ENCODE measurements at regions not wholly inside any gene's neighbourhood (a gene's known extent, or its start where the extent isn't known, plus 50 kb on each side); places are given as distances from the start of the nearest gene placed in this dataset.

DNA sequence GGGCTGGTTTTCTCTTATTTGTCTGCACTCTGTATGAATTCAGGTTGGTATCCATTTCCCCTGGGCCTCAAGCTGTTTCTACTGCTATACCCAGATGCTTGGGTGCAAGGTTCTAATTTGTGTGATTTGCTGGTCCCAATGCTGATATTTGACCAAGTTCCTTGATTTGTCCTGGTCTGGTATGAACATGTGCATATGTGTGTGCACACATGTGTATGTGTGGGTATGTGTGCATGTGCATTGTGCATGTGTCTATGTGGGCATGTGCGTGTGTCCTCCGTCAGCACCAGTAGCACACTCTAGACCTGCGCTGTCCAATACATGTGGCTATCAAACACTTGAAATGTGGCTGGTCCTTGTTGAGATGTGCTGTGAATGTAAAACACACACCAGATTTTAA is 102.4 kb upstream of the TSPAN2 start:
- peaks cover 22% of the 10 kb centered on the region for H3K27me3 Mint-ChIP-seq (ENCODE audit: unreplicated experiment)
- BruUV-seq (replicated peaks) = no TSS peak
- CTCF ChIA-PET = no interaction called here
- intact Hi-C loops (cut with micrococcal nuclease; ENCODE audit: unreplicated experiment) = no loop called here
- TF ChIP-seq, protein P1, sequence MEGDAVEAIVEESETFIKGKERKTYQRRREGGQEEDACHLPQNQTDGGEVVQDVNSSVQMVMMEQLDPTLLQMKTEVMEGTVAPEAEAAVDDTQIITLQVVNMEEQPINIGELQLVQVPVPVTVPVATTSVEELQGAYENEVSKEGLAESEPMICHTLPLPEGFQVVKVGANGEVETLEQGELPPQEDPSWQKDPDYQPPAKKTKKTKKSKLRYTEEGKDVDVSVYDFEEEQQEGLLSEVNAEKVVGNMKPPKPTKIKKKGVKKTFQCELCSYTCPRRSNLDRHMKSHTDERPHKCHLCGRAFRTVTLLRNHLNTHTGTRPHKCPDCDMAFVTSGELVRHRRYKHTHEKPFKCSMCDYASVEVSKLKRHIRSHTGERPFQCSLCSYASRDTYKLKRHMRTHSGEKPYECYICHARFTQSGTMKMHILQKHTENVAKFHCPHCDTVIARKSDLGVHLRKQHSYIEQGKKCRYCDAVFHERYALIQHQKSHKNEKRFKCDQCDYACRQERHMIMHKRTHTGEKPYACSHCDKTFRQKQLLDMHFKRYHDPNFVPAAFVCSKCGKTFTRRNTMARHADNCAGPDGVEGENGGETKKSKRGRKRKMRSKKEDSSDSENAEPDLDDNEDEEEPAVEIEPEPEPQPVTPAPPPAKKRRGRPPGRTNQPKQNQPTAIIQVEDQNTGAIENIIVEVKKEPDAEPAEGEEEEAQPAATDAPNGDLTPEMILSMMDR (IDR thresholded peaks at IDR 0.05; ENCODE audit: unreplicated experiment) = no peak
- no peak overlapping the region for H3K4me3 Mint-ChIP-seq (ENCODE audit: low read depth, unreplicated experiment)
- H3K4me1 Mint-ChIP-seq (ENCODE audit: low read depth, unreplicated experiment) = no peaks in the 10 kb centered on the region
- no peaks in the 10 kb centered on the region for H3K9me3 Mint-ChIP-seq (ENCODE audit: low read depth, unreplicated experiment)
- H3K27ac Mint-ChIP-seq (ENCODE audit: unreplicated experiment) = no peak overlapping the region
- no peak for DNase-seq
- H3K36me3 Mint-ChIP-seq (ENCODE audit: insufficient read depth, unreplicated experiment) = no peaks in the 10 kb centered on the region

DNA sequence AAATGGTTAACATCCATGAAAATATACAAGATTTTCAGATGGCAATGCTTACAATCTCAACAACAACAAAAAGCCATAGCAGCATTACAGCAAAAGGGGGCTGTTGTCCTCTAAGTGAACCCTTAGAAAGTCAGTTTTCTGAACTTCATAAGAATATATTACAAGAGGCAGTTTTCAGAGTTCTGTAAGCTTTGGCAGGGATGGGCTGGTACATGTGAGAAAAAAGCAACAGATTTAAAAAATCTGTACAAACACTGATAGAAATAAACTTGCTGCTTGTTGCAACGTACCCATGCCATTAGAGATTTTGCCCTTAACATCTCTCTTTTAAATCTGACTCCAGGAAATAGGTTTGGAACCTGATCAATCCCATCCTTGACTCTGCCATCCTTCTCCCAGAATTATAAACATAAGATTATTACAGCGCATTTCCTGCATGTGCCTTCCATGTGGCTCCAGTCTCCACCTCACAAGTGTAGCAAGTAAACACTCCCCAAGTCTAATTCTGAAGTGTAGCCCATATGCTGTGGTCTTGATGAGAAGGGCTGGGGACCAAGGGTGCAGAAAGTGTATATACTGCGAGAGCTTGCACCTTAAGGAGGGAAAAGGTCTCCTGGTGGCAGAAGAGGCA is 101.4 kb upstream of the TSPAN2 start:
- CTCF ChIA-PET = no interaction called here
- TF ChIP-seq, protein P1 (IDR thresholded peaks at IDR 0.05; ENCODE audit: unreplicated experiment) = no peak
- intact Hi-C loops (cut with micrococcal nuclease; ENCODE audit: unreplicated experiment) = no loop called here
- Mint-ChIP-seq H3K36me3 (ENCODE audit: insufficient read depth, unreplicated experiment) (no peaks in the 10 kb centered on the region), H3K9me3 (ENCODE audit: low read depth, unreplicated experiment) (no peaks in the 10 kb centered on the region), H3K4me3 (ENCODE audit: low read depth, unreplicated experiment) (no peak overlapping the region), H3K27me3 (ENCODE audit: unreplicated experiment) (peaks cover 20% of the 10 kb centered on the region), H3K27ac (ENCODE audit: unreplicated experiment) (no peak overlapping the region), H3K4me1 (ENCODE audit: low read depth, unreplicated experiment) (no peaks in the 10 kb centered on the region)
- no TSS peak for BruUV-seq (replicated peaks)
- no peak for DNase-seq

DNA sequence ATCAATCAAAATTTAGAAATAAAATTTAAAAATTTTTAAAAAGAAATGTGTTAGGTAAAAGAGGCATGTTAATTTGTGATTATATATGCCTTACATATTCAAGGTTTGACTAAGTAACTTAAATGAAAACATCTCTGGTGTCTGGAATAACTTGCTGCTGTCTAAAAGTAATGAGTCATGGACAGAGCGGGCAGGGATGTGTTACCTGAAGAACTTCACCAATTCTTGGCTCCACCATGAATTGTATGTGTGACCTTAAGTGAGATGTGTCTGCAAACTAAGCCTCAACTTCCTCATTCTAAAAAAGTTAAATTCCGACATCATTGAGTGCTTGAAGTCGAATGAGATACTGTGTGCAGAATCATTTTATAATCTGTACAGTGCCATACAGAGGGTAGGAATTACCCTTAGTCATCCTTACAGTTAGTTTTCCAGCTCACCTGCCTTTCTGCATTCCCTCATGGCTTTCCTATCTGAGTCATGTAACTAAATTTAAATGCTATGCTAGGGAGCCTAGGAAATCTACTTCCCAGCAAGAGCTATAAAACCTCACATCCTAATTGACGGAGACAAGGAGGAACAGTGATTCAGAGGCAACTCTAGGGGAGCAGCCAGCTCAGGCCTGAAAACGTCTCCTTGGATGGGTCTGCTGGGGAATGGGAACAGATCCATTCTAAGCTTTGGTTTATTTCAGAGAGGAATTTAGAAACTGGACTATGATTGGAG is 100.7 kb upstream of the TSPAN2 start:
- no peak for DNase-seq
- BruUV-seq (replicated peaks) = no TSS peak
- no peak overlapping the region for H3K4me3 Mint-ChIP-seq (ENCODE audit: low read depth, unreplicated experiment)
- TF ChIP-seq, protein P1 (IDR thresholded peaks at IDR 0.05; ENCODE audit: unreplicated experiment) = no peak
- H3K4me1 Mint-ChIP-seq (ENCODE audit: low read depth, unreplicated experiment) = no peaks in the 10 kb centered on the region
- CTCF ChIA-PET = no interaction called here
- H3K27ac Mint-ChIP-seq (ENCODE audit: unreplicated experiment) = no peak overlapping the region
- H3K27me3 Mint-ChIP-seq (ENCODE audit: unreplicated experiment) = peaks cover 18% of the 10 kb centered on the region
- H3K9me3 Mint-ChIP-seq (ENCODE audit: low read depth, unreplicated experiment) = no peaks in the 10 kb centered on the region
- intact Hi-C loops (cut with micrococcal nuclease; ENCODE audit: unreplicated experiment) = no loop called here
- H3K36me3 Mint-ChIP-seq (ENCODE audit: insufficient read depth, unreplicated experiment) = no peaks in the 10 kb centered on the region

- H3K27me3 Mint-ChIP-seq (ENCODE audit: unreplicated experiment) = peaks cover 7% of the 10 kb centered on the region
Observed at GRCh38 chr1:115188680-115189395, 99.5 kb upstream of the TSPAN2 start.

More at GRCh38 chr1:115188680-115189395, 99.5 kb upstream of the TSPAN2 start:
- Mint-ChIP-seq H3K27ac (ENCODE audit: unreplicated experiment) (no peak overlapping the region), H3K36me3 (ENCODE audit: insufficient read depth, unreplicated experiment) (no peaks in the 10 kb centered on the region), H3K4me1 (ENCODE audit: low read depth, unreplicated experiment) (no peaks in the 10 kb centered on the region), H3K4me3 (ENCODE audit: low read depth, unreplicated experiment) (no peak overlapping the region), H3K9me3 (ENCODE audit: low read depth, unreplicated experiment) (no peaks in the 10 kb centered on the region)
- DNase-seq = no peak
- BruUV-seq (replicated peaks) = no TSS peak
- TF ChIP-seq, protein P1 (IDR thresholded peaks at IDR 0.05; ENCODE audit: unreplicated experiment) = no peak
- intact Hi-C loops (cut with micrococcal nuclease; ENCODE audit: unreplicated experiment) = no loop called here
- CTCF ChIA-PET = no interaction called here
